ENCODE measurements at regions not wholly inside any gene's neighbourhood (a gene's known extent, or its start where the extent isn't known, plus 50 kb on each side); places are given as distances from the start of the nearest gene placed in this dataset.

DNA sequence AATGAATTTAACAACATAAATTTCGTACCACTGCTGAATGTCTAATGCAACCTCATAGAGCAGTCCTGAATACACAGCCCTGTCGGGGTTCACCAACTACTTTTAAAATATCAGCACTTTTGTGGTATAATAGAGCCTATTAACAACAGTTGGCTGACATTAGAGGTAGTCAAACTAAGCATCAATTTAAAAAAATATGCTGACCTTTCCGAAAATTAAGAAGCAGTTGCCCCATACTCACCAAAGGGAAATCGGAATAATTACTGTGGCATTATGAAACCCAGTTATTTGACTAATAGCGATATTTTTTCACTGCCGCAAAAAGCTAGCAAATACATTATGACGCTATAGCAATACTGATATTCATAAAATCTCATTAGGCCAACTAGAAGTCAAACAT, 273.5 kb upstream of the PPARGC1A start:
- Histone ChIP-seq H3K4me3 (ENCODE audit: low read depth, low read length) (no peak overlapping the region), H3K36me3 (no peaks in the 10 kb centered on the region), H3K9me3 (no peaks in the 10 kb centered on the region), H3K4me1 (no peaks in the 10 kb centered on the region), H3K27me3 (0 out of 2 replicates have a peak, but pooled peaks cover 4% of the 10 kb centered on the region)
- TF ChIP-seq, protein P1, sequence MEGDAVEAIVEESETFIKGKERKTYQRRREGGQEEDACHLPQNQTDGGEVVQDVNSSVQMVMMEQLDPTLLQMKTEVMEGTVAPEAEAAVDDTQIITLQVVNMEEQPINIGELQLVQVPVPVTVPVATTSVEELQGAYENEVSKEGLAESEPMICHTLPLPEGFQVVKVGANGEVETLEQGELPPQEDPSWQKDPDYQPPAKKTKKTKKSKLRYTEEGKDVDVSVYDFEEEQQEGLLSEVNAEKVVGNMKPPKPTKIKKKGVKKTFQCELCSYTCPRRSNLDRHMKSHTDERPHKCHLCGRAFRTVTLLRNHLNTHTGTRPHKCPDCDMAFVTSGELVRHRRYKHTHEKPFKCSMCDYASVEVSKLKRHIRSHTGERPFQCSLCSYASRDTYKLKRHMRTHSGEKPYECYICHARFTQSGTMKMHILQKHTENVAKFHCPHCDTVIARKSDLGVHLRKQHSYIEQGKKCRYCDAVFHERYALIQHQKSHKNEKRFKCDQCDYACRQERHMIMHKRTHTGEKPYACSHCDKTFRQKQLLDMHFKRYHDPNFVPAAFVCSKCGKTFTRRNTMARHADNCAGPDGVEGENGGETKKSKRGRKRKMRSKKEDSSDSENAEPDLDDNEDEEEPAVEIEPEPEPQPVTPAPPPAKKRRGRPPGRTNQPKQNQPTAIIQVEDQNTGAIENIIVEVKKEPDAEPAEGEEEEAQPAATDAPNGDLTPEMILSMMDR (IDR thresholded peaks at IDR 0.05; ENCODE audit: low read depth, low read length), result no peak
- DNase-seq, result no peak

GRCh38 chr4:24160358-24160757, 270.5 kb upstream of the PPARGC1A start:
- 0 out of 2 replicates have a peak, but pooled peaks cover 4% of the 10 kb centered on the region for H3K27me3 ChIP-seq
- H3K36me3 ChIP-seq, result no peaks in the 10 kb centered on the region
- H3K9me3 ChIP-seq, result no peaks in the 10 kb centered on the region
- H3K4me3 ChIP-seq (ENCODE audit: low read depth, low read length), result no peak overlapping the region
- no peak for DNase-seq
- TF ChIP-seq, protein P1 (IDR thresholded peaks at IDR 0.05; ENCODE audit: low read depth, low read length), result no peak
- H3K4me1 ChIP-seq, result no peaks in the 10 kb centered on the region

DNA sequence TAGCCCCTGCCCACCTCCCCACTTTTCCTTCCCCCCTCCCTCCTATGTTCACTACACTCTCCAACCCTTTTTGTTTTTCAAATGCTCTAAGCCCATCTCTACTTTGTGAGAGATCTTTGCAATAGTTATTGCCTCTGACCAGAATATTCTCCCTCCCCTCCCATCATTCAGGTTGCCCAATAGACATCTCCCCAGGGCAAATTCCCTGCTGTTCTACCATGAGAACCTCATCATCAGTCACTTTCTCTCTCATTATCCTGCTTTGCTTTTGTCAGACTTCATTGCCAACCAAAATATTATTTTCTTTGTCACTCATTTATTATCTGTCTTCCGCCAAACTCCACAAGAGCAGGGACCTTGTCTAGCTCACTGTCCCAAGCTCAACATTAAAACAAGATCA, 268.2 kb upstream of the PPARGC1A start:
- H3K9me3 ChIP-seq, result no peaks in the 10 kb centered on the region
- DNase-seq, result no peak
- no peaks in the 10 kb centered on the region for H3K27me3 ChIP-seq
- no peaks in the 10 kb centered on the region for H3K36me3 ChIP-seq
- H3K4me3 ChIP-seq (ENCODE audit: low read depth, low read length), result no peak overlapping the region
- TF ChIP-seq, protein P1 (IDR thresholded peaks at IDR 0.05; ENCODE audit: low read depth, low read length), result no peak
- no peaks in the 10 kb centered on the region for H3K4me1 ChIP-seq

DNA sequence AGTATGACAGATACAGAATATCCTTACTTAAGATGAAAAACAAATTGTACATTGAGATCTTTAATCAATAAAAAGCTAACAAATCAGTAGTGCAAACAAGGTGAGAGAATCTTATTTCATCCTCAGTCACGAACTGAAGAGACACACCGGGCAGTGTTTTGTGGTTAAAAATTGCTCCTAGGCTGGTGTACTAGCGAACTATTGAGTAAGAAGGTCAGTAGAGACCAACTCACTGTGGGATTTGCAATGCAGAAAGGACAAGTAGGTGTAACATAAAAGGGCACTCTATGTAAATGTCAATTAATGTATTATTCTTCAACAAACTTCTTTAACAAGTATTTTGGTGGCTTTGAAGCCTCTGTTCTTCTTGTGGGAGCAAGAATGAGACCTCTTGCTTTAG, 260.2 kb upstream of the PPARGC1A start:
- Histone ChIP-seq H3K4me1 (no peaks in the 10 kb centered on the region), H3K27me3 (no peaks in the 10 kb centered on the region; the same call in 1 of the 2 replicates), H3K36me3 (no peaks in the 10 kb centered on the region), H3K4me3 (ENCODE audit: low read depth, low read length) (no peak overlapping the region), H3K9me3 (no peaks in the 10 kb centered on the region)
- TF ChIP-seq, protein P1 (IDR thresholded peaks at IDR 0.05; ENCODE audit: low read depth, low read length), result no peak
- no peak for DNase-seq

- TF ChIP-seq, protein P1 (IDR thresholded peaks at IDR 0.05; ENCODE audit: low read depth, low read length), result no peak
Measured at GRCh38 chr4:24146127-24146526, 256.3 kb upstream of the PPARGC1A start.

GRCh38 chr4:24145591-24145990, 255.7 kb upstream of the PPARGC1A start:
- no peaks in the 10 kb centered on the region for H3K4me1 ChIP-seq
- H3K4me3 ChIP-seq (ENCODE audit: low read depth, low read length), result no peak overlapping the region
- no peaks in the 10 kb centered on the region for H3K9me3 ChIP-seq
- TF ChIP-seq, protein P1 (IDR thresholded peaks at IDR 0.05; ENCODE audit: low read depth, low read length), result no peak
- DNase-seq, result no peak
- no peaks in the 10 kb centered on the region; the same call in 1 of the 2 replicates for H3K27me3 ChIP-seq
- no peaks in the 10 kb centered on the region for H3K36me3 ChIP-seq

More at GRCh38 chr4:24146127-24146526, 256.3 kb upstream of the PPARGC1A start:
- H3K27me3 ChIP-seq, result no peaks in the 10 kb centered on the region; the same call in 1 of the 2 replicates
- no peaks in the 10 kb centered on the region for H3K36me3 ChIP-seq
- H3K4me3 ChIP-seq (ENCODE audit: low read depth, low read length), result no peak overlapping the region
- no peak for DNase-seq
- H3K9me3 ChIP-seq, result no peaks in the 10 kb centered on the region
- H3K4me1 ChIP-seq, result no peaks in the 10 kb centered on the region

Measured in BE2C (cell line).